ENCODE measurements at regions not wholly inside any gene's neighbourhood (a gene's known extent, or its start where the extent isn't known, plus 50 kb on each side); places are given as distances from the start of the nearest gene placed in this dataset.

DNA sequence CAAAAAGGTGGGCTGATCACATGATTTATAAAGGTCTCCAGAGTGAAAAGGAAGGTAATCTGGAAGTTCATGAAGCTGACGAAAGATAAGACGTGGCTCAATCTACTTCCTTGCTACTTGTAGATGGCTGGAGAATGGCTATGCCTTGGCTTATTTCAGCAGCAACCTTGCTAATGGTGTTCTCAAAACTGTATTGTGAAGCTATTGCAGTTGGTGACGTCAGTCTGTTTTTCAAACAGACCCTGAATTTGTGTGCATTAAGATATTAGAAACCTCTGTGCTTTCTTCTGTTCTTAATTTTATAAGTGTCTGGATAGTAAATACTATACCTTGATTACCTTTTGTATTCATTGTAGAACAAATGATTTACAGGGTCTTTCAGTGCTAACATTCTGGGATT lies 58.3 kb upstream of the C11orf87 start:
- no peaks in the 10 kb centered on the region for H3K4me1 Mint-ChIP-seq (ENCODE audit: low read depth, unreplicated experiment)
- CTCF ChIA-PET: no interaction called here
- no TSS peak for BruUV-seq (replicated peaks)
- no peaks in the 10 kb centered on the region for H3K36me3 Mint-ChIP-seq (ENCODE audit: insufficient read depth, unreplicated experiment)
- no peak overlapping the region for H3K4me3 Mint-ChIP-seq (ENCODE audit: low read depth, unreplicated experiment)
- H3K27ac Mint-ChIP-seq (ENCODE audit: unreplicated experiment): no peak overlapping the region
- no peak for DNase-seq
- TF ChIP-seq, protein P1, sequence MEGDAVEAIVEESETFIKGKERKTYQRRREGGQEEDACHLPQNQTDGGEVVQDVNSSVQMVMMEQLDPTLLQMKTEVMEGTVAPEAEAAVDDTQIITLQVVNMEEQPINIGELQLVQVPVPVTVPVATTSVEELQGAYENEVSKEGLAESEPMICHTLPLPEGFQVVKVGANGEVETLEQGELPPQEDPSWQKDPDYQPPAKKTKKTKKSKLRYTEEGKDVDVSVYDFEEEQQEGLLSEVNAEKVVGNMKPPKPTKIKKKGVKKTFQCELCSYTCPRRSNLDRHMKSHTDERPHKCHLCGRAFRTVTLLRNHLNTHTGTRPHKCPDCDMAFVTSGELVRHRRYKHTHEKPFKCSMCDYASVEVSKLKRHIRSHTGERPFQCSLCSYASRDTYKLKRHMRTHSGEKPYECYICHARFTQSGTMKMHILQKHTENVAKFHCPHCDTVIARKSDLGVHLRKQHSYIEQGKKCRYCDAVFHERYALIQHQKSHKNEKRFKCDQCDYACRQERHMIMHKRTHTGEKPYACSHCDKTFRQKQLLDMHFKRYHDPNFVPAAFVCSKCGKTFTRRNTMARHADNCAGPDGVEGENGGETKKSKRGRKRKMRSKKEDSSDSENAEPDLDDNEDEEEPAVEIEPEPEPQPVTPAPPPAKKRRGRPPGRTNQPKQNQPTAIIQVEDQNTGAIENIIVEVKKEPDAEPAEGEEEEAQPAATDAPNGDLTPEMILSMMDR (IDR thresholded peaks at IDR 0.05; ENCODE audit: unreplicated experiment): no peak
- peaks cover 12% of the 10 kb centered on the region for H3K27me3 Mint-ChIP-seq (ENCODE audit: unreplicated experiment)
- H3K9me3 Mint-ChIP-seq (ENCODE audit: low read depth, unreplicated experiment): peaks cover 3% of the 10 kb centered on the region
- intact Hi-C loops (cut with micrococcal nuclease; ENCODE audit: unreplicated experiment): no loop called here

- no TSS peak for BruUV-seq (replicated peaks)
Measured at GRCh38 chr11:109364851-109365250, 57.1 kb upstream of the C11orf87 start.

DNA sequence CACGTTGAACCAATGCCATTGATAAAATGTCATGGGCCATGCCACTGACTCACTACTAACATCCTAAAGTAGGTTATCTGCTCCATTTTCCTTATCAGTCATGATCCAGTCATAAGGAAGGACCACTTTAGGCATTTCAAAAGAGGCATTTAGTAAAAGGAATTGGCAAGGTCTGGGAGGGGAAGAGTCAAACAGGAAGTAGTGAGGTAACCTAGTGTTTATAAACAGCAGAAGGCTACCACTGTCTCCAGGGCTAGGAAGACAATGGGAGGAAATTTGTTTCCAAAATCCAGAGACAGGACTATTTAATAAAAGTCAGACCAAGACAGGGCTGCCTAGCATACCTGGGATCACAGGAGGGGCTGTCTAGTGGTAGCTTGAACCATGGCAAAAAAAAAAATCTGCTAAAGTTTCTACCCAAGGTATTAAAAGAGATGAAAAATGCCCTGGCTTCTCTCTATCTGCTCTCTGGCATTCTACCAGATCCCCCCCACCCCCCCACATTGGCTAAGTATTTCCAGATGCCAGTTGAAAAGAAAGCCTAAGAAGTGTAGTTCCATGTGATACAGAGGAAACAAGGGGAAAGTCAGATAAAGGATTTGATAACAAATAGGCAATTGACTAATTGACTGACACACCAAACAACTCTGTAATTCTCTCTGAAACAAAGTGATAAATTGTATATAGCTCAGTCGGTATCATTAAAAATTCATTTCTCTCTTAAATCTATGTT lies 50.4 kb upstream of the C11orf87 start:
- no peak overlapping the region for H3K4me3 Mint-ChIP-seq (ENCODE audit: low read depth, unreplicated experiment)
- CTCF ChIA-PET: no interaction called here
- H3K9me3 Mint-ChIP-seq (ENCODE audit: low read depth, unreplicated experiment): peaks cover 6% of the 10 kb centered on the region
- no peak for DNase-seq
- no TSS peak for BruUV-seq (replicated peaks)
- intact Hi-C loops (cut with micrococcal nuclease; ENCODE audit: unreplicated experiment): no loop called here
- TF ChIP-seq, protein P1 (IDR thresholded peaks at IDR 0.05; ENCODE audit: unreplicated experiment): no peak
- H3K27ac Mint-ChIP-seq (ENCODE audit: unreplicated experiment): no peak overlapping the region
- no peaks in the 10 kb centered on the region for H3K36me3 Mint-ChIP-seq (ENCODE audit: insufficient read depth, unreplicated experiment)
- H3K4me1 Mint-ChIP-seq (ENCODE audit: low read depth, unreplicated experiment): no peaks in the 10 kb centered on the region
- peaks cover 20% of the 10 kb centered on the region for H3K27me3 Mint-ChIP-seq (ENCODE audit: unreplicated experiment)

More at GRCh38 chr11:109364851-109365250, 57.1 kb upstream of the C11orf87 start:
- Mint-ChIP-seq H3K4me3 (ENCODE audit: low read depth, unreplicated experiment) (no peak overlapping the region), H3K27ac (ENCODE audit: unreplicated experiment) (no peak overlapping the region), H3K27me3 (ENCODE audit: unreplicated experiment) (peaks cover 10% of the 10 kb centered on the region), H3K9me3 (ENCODE audit: low read depth, unreplicated experiment) (peaks cover 6% of the 10 kb centered on the region), H3K4me1 (ENCODE audit: low read depth, unreplicated experiment) (no peaks in the 10 kb centered on the region), H3K36me3 (ENCODE audit: insufficient read depth, unreplicated experiment) (no peaks in the 10 kb centered on the region)
- CTCF ChIA-PET: no interaction called here
- intact Hi-C loops (cut with micrococcal nuclease; ENCODE audit: unreplicated experiment): no loop called here
- TF ChIP-seq, protein P1 (IDR thresholded peaks at IDR 0.05; ENCODE audit: unreplicated experiment): no peak
- DNase-seq: no peak
